Type B pancreatic cell (in vitro differentiated cells): ENCODE measurements at regions not wholly inside any gene's neighbourhood (a gene's known extent, or its start where the extent isn't known, plus 50 kb on each side); places are given as distances from the start of the nearest gene placed in this dataset.

Experiments
- DNase-seq: peaks from one replicate; pipeline ENCODE4 v3.0.0; 2021; ENCODE audit warnings: mixed read lengths; ENCODE audit not compliant: unreplicated experiment; ENCODE audit errors: extremely low spot score
- H3K27ac Mint-ChIP-seq: 2 replicates; pipeline ENCODE4 v1.8.0; 2021; ENCODE audit warnings: mild to moderate bottlenecking, mixed read lengths
- H3K27me3 Mint-ChIP-seq: 2 replicates; pipeline ENCODE4 v1.8.0; 2021; ENCODE audit warnings: mixed read lengths
- H3K36me3 Mint-ChIP-seq: 2 replicates; pipeline ENCODE4 v1.8.0; 2021; ENCODE audit warnings: mixed read lengths
- H3K4me1 Mint-ChIP-seq: one replicate; pipeline ENCODE4 v1.8.0; 2021; ENCODE audit warnings: mixed read lengths; ENCODE audit not compliant: unreplicated experiment
- H3K4me3 Mint-ChIP-seq: 2 replicates; pipeline ENCODE4 v1.8.0; 2021; ENCODE audit warnings: mild to moderate bottlenecking, mixed read lengths
- H3K9me3 Mint-ChIP-seq: 2 replicates; pipeline ENCODE4 v1.8.0; 2021; ENCODE audit warnings: mixed read lengths
- CTCF ChIP-seq: fragments of 200-600 bp; sonication (generic); conservative IDR thresholded peaks from 2 replicates; pipeline ENCODE4 v1.5.0; 2021; ENCODE audit warnings: antibody characterized with exemption, mild to moderate bottlenecking

- Mint-ChIP-seq H3K36me3 (no peaks in the 10 kb centered on the region), H3K27ac (no peak overlapping the region)
Observed at GRCh38 chr7:77475181-77475580, 59.0 kb upstream of the GSAP start.

GRCh38 chr7:77474756-77475155, 58.6 kb upstream of the GSAP start:
- TF ChIP-seq CTCF, result no peak

More at GRCh38 chr7:77475181-77475580, 59.0 kb upstream of the GSAP start:
- DNase-seq, result no peak
- no peak overlapping the region for H3K4me3 Mint-ChIP-seq
- TF ChIP-seq CTCF, result no peak
- peaks cover 4% of the 10 kb centered on the region for H3K9me3 Mint-ChIP-seq
- H3K27me3 Mint-ChIP-seq, result no peaks in the 10 kb centered on the region
- H3K4me1 Mint-ChIP-seq, result peaks cover 3% of the 10 kb centered on the region

GRCh38 chr7:77473229-77474005, 57.3 kb upstream of the GSAP start:
- DNase-seq, result no peak
- H3K4me1 Mint-ChIP-seq, result peaks cover 3% of the 10 kb centered on the region
- H3K36me3 Mint-ChIP-seq, result no peaks in the 10 kb centered on the region
- no peaks in the 10 kb centered on the region for H3K27me3 Mint-ChIP-seq
- no peak overlapping the region for H3K27ac Mint-ChIP-seq
- peaks cover 14% of the 10 kb centered on the region for H3K9me3 Mint-ChIP-seq
- H3K4me3 Mint-ChIP-seq, result no peak overlapping the region
- TF ChIP-seq CTCF, result no peak

More at GRCh38 chr7:77474756-77475155, 58.6 kb upstream of the GSAP start:
- DNase-seq, result no peak
- peaks cover 3% of the 10 kb centered on the region for H3K4me1 Mint-ChIP-seq
- H3K9me3 Mint-ChIP-seq, result peaks cover 7% of the 10 kb centered on the region
- no peak overlapping the region for H3K4me3 Mint-ChIP-seq
- no peaks in the 10 kb centered on the region for H3K36me3 Mint-ChIP-seq
- H3K27me3 Mint-ChIP-seq, result no peaks in the 10 kb centered on the region
- H3K27ac Mint-ChIP-seq, result no peak overlapping the region

GRCh38 chr7:77469927-77470326, 53.8 kb upstream of the GSAP start:
- no peaks in the 10 kb centered on the region for H3K36me3 Mint-ChIP-seq
- no peak overlapping the region for H3K4me3 Mint-ChIP-seq
- H3K27me3 Mint-ChIP-seq, result no peaks in the 10 kb centered on the region
- no peak for TF ChIP-seq CTCF
- H3K4me1 Mint-ChIP-seq, result peaks cover 1% of the 10 kb centered on the region
- DNase-seq, result no peak
- H3K9me3 Mint-ChIP-seq, result peaks cover 14% of the 10 kb centered on the region
- H3K27ac Mint-ChIP-seq, result no peak overlapping the region

GRCh38 chr7:77467408-77467807, 51.3 kb upstream of the GSAP start:
- peaks cover 11% of the 10 kb centered on the region for H3K9me3 Mint-ChIP-seq
- no peak for DNase-seq
- no peaks in the 10 kb centered on the region for H3K27me3 Mint-ChIP-seq

More at GRCh38 chr7:77467408-77467807, 51.3 kb upstream of the GSAP start:
- no peaks in the 10 kb centered on the region for H3K36me3 Mint-ChIP-seq
- no peak for TF ChIP-seq CTCF
- H3K27ac Mint-ChIP-seq, result no peak overlapping the region
- no peak overlapping the region for H3K4me3 Mint-ChIP-seq
- no peaks in the 10 kb centered on the region for H3K4me1 Mint-ChIP-seq
